SK-N-MC (cell line): ENCODE measurements at regions not wholly inside any gene's neighbourhood (a gene's known extent, or its start where the extent isn't known, plus 50 kb on each side); places are given as distances from the start of the nearest gene placed in this dataset.

ENCODE experiments used
- DNase-seq: peaks from one replicate; pipeline ENCODE4 v3.0.0-alpha.2; 2011; ENCODE audit warnings: low read depth, low spot score
- H3K27ac ChIP-seq: fragments of 200-600 bp; sonication (generic); 2 replicates; pipeline ENCODE4 v1.5.1; 2016; ENCODE audit warnings: mixed run types
- H3K36me3 ChIP-seq: fragments of 200-600 bp; sonication (generic); 2 replicates; pipeline ENCODE4 v1.6.1; 2017; ENCODE audit warnings: antibody characterized with exemption, low read length, mixed read lengths; ENCODE audit not compliant: insufficient read depth
- H3K4me3 ChIP-seq: fragments of 200-600 bp; sonication (generic); 2 replicates; pipeline ENCODE4 v1.5.1; 2016
- H3K9ac ChIP-seq: fragments of 200-600 bp; sonication (generic); 2 replicates; pipeline ENCODE4 v1.8.0; 2017; ENCODE audit warnings: mixed run types, mixed read lengths; ENCODE audit not compliant: insufficient read length
- H3K9me3 ChIP-seq: fragments of 200-600 bp; sonication (generic); 2 replicates; pipeline ENCODE4 v1.6.1; 2017; ENCODE audit warnings: low read depth, mild to moderate bottlenecking, antibody characterized with exemption, low read length, moderate library complexity, mixed read lengths
- EZH2 ChIP-seq: fragments of 200-600 bp; sonication (generic); IDR thresholded peaks from one replicate; pipeline ENCODE4 v1.6.1; 2017; ENCODE audit warnings: antibody characterized with exemption
- FOXP2 ChIP-seq: optimal IDR thresholded peaks from 2 replicates; pipeline ENCODE3; 2011; ENCODE audit warnings: mild to moderate bottlenecking, moderate library complexity; ENCODE audit not compliant: insufficient read depth; ENCODE audit errors: extremely low read length, control extremely low read depth
- POLR2AphosphoS5 ChIP-seq: IDR thresholded peaks from 2 replicates; pipeline ENCODE4 v1.6.1; 2012; ENCODE audit warnings: mild to moderate bottlenecking, low read depth, low read length, borderline replicate concordance

DNA sequence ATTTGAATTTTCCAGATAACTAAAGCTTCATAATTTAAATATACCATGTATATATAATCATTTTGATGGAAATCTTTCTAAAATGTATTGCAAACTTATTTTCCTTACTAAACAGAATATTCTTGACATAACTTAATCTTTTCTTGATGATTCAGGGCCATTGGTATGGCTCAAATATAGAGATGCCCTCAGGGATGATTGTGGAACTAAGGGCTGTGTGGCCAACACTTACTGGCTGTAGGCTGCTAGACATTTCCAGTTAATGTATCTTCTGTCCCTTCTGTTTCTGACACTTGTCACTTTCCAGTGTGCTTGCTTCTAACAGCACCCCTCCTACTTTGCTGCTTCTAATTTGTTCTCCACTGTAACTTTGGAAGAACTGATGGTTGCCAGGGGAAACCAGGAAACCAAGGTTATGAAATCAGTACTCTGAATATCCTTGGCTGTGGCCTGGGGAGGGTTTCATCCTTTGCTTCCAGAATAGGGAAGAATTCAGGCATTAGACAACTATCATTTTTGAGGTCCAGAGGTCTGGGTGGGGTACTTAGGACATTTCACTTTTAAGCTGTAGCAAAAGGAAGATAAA is 697.2 kb downstream of the ETS1 start:
- Histone ChIP-seq H3K9ac (no peak overlapping the region), H3K36me3 (no peaks in the 10 kb centered on the region), H3K9me3 (no peaks in the 10 kb centered on the region), H3K4me3 (no peak overlapping the region), H3K27ac (no peak overlapping the region)
- TF ChIP-seq POLR2AphosphoS5, result no peak
- no peak for TF ChIP-seq EZH2
- TF ChIP-seq FOXP2, result no peak
- DNase-seq, result no peak

DNA sequence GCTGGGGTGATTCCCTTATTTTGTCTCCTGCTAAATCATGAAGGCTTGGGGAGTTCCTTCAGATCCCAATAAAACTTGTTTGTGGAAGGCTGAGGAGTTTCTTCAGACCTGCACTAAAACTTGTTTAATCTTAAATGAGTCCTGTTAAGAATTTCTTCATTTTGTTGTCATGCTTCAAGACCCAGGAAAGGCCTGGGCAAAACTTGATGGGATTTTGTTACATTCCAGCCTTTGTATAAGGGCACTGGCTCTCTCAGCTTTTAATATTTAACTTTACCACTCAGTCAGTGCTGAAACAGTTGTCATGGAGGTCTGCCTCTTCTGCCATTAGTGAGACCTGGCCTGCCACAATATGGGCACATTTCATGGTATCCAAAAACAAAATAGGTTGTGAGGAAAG is 699.0 kb downstream of the ETS1 start:
- H3K36me3 ChIP-seq, result no peaks in the 10 kb centered on the region
- H3K9ac ChIP-seq, result no peak overlapping the region
- H3K9me3 ChIP-seq, result no peaks in the 10 kb centered on the region
- DNase-seq, result no peak
- no peak overlapping the region for H3K27ac ChIP-seq
- no peak overlapping the region for H3K4me3 ChIP-seq
- no peak for TF ChIP-seq FOXP2
- TF ChIP-seq EZH2, result no peak
- TF ChIP-seq POLR2AphosphoS5, result no peak

DNA sequence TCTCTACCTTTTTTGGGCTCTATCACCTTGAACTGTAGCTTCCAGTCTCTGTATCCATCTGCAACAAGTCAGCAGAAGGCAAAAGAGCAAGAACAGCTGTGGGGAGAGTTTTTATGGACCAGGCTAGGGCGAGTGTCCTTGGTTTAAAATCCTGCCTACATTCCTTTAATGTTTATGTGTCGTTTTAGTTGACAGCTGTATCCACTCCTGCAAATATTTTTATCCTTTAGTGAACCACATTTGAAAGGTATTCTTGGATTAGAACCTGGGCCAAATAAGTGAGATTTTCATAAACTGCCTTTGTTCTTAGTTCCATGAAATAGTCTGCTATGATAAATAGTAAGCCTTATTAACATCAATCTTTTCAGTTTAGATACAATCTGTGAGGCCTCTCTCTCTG is 712.2 kb downstream of the ETS1 start:
- H3K9ac ChIP-seq, result no peak overlapping the region
- no peak for DNase-seq
- H3K36me3 ChIP-seq, result no peaks in the 10 kb centered on the region
- H3K9me3 ChIP-seq, result no peaks in the 10 kb centered on the region
- TF ChIP-seq EZH2 (no peak), FOXP2 (no peak), POLR2AphosphoS5 (no peak)
- no peak overlapping the region for H3K4me3 ChIP-seq
- no peak overlapping the region for H3K27ac ChIP-seq

DNA sequence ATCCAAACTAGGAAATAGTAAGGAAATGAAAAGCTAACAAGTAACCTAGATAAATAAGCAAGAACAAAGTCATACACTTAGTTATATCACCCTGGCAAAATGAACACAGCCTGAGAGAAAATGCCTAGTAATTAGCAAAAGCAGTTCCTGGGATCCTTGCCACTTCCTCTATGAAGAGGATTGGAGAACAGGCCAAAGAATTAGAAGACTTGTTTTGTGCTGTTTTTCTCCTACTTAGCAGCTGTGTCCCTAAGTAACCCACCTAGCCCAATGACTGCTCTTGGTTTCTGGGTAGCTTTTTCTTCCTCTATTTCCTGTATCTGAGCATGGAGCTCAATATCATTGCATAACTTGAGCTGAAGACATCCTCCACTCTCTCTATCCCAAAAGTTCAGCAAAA is 713.9 kb downstream of the ETS1 start:
- no peak overlapping the region for H3K4me3 ChIP-seq
- TF ChIP-seq POLR2AphosphoS5, result no peak
- no peak for TF ChIP-seq EZH2
- TF ChIP-seq FOXP2, result no peak
- H3K9ac ChIP-seq, result no peak overlapping the region
- H3K36me3 ChIP-seq, result no peaks in the 10 kb centered on the region
- no peak for DNase-seq
- H3K27ac ChIP-seq, result no peak overlapping the region
- no peaks in the 10 kb centered on the region for H3K9me3 ChIP-seq

DNA sequence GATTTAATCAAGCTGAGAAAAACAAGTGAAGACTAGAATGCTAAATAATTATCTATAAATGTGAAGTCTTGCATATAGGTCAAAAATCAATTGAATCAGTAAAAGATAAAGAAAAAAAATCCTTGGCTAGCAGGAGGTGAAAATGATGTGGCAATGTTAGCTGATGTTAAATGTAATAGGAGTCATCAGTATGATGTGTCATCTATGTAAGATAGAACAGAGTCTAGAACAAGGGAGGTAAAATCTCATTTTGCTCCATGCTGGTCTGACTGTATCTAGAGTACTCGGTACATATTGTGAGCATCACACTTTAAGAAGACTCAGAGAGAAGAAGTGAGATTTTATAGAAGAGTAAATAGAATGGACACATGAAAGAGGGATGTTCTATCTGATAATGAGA is 721.2 kb downstream of the ETS1 start:
- H3K9me3 ChIP-seq, result no peaks in the 10 kb centered on the region
- H3K27ac ChIP-seq, result no peak overlapping the region
- H3K9ac ChIP-seq, result no peak overlapping the region
- TF ChIP-seq FOXP2 (no peak), EZH2 (no peak), POLR2AphosphoS5 (no peak)
- no peaks in the 10 kb centered on the region for H3K36me3 ChIP-seq
- no peak for DNase-seq
- H3K4me3 ChIP-seq, result no peak overlapping the region

DNA sequence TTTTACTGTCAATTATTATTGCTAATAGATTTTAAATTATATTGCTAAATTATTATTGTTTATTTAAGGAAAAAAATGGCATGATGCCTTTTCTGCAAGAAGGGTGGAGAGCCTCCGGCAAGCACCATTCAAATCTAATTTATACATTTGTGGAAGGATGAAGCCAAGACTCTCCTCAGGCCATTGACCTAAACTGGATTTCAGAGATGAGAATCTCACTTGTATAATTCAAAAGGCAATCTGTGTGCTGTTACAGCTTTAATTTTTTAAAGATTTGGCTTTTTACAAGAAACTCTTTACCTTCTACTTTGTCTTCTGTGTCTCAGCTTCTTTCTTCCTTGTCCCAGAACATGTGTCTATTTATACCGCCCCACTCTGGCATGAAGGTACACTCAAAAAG is 722.5 kb downstream of the ETS1 start:
- TF ChIP-seq EZH2 (no peak), POLR2AphosphoS5 (no peak), FOXP2 (no peak)
- Histone ChIP-seq H3K9ac (no peak overlapping the region), H3K36me3 (no peaks in the 10 kb centered on the region), H3K4me3 (no peak overlapping the region), H3K9me3 (no peaks in the 10 kb centered on the region), H3K27ac (no peak overlapping the region)
- DNase-seq, result no peak

DNA sequence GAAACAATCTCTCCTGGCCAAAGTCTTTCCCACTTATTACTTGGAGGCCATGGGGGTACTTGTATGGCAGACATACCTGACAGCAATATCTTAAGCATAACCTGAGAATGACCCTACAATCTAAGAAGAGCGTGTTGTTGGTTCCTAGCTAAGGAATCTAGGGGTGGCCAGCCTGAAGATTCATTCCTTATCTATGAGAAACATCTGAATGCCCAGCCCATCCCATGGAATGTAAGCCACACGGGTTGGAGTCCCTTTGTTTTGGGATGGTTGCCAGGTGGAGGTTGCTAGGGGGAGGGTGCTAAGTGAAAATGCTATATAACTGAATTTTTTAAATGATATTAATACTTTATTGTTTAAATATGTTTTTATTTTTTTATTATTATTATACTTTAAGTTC is 725.0 kb downstream of the ETS1 start:
- TF ChIP-seq FOXP2 (no peak), EZH2 (no peak), POLR2AphosphoS5 (no peak)
- H3K36me3 ChIP-seq, result no peaks in the 10 kb centered on the region
- no peaks in the 10 kb centered on the region for H3K9me3 ChIP-seq
- no peak overlapping the region for H3K27ac ChIP-seq
- no peak overlapping the region for H3K4me3 ChIP-seq
- DNase-seq, result no peak
- H3K9ac ChIP-seq, result no peak overlapping the region

DNA sequence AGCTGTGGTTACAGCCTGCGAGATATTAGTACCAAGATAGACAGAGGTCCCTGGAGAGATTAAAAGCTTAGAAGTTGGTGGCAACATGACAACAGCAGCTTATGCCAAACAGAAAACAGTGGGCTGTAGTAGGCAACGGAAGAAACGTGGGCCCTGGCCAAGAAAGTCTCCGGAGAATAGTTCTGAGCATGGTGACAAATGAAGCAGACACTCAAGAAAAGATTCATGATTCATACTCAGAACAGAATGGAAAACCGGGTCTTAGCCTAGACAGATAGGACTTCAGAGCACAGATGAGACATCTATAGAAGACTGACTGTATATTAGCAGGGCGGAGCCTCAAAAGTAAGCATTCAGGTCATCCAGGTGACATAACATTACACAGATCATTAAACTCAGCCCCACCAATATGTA is 727.4 kb downstream of the ETS1 start:
- no peak overlapping the region for H3K9ac ChIP-seq
- H3K4me3 ChIP-seq, result no peak overlapping the region
- no peak for TF ChIP-seq FOXP2
- TF ChIP-seq POLR2AphosphoS5, result no peak
- no peak for TF ChIP-seq EZH2

DNA sequence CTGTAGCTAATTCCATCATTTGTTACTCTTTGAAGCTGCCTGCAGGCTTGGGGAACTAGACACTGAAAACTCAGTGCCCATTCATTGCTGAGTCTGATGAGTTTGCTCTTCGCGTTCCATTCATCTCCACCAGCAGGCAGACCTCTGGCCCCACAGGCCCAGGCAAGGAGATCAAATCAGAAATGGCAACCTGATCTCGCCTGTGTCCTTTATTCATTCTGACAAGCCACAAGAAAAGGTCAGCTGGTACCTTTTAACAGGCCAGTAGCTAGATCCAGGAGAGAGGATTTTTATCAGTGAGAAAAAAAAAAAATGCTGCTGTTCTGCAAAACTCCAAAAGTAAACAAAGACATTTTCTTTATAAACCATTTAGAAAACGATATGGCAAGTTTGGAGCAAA is 742.5 kb downstream of the ETS1 start:
- no peak overlapping the region for H3K27ac ChIP-seq
- no peaks in the 10 kb centered on the region for H3K9me3 ChIP-seq
- no peak for DNase-seq
- TF ChIP-seq POLR2AphosphoS5 (no peak), FOXP2 (no peak), EZH2 (no peak)
- no peak overlapping the region for H3K4me3 ChIP-seq
- no peaks in the 10 kb centered on the region for H3K36me3 ChIP-seq
- no peak overlapping the region for H3K9ac ChIP-seq

More for the DNA sequence above, 727.4 kb downstream of the ETS1 start:
- Histone ChIP-seq H3K27ac (no peak overlapping the region), H3K36me3 (no peaks in the 10 kb centered on the region), H3K9me3 (no peaks in the 10 kb centered on the region)
- DNase-seq, result no peak
